NT2/D1 (cell line): ENCODE measurements at regions not wholly inside any gene's neighbourhood (a gene's known extent, or its start where the extent isn't known, plus 50 kb on each side); places are given as distances from the start of the nearest gene placed in this dataset.

ENCODE experiments used
- SUZ12 ChIP-seq: IDR thresholded peaks from 2 replicates; pipeline ENCODE4 v1.6.1; 2011; ENCODE audit not compliant: insufficient read length, insufficient read depth; ENCODE audit errors: extremely low read depth
- YY1 ChIP-seq: IDR thresholded peaks from 2 replicates; pipeline ENCODE4 v1.6.1; 2011; ENCODE audit not compliant: insufficient read length, insufficient read depth
- ZNF274 ChIP-seq: IDR thresholded peaks from 2 replicates; pipeline ENCODE4 v1.6.1; 2011; ENCODE audit warnings: mild to moderate bottlenecking, low read depth, low read length

DNA sequence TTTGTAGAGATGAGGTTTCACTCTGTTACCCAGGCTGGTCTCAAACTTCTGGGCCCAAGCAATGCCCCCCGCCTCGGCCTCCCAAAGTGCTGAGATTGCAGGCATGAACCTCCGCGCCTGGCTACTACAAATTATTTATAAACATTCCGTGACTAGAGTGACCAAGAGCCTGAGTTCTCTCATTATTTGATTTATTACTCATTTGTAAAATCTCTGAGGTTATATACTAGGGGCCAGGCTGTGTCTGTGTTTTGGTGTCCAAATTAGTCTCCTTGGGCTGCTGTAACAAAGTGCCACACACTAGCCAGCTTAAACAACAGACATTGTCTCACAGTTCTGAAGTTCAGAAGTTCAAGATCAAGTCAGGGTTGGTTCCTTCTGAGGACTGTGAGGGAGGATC, 70.8 kb upstream of the ELAC2 start:
- TF ChIP-seq YY1, result no peak
- no peak for TF ChIP-seq ZNF274
- no peak for TF ChIP-seq SUZ12
